C1 segment of cervical spinal cord (tissue), 14 donors: ENCODE measurements at regions not wholly inside any gene's neighbourhood (a gene's known extent, or its start where the extent isn't known, plus 50 kb on each side); places are given as distances from the start of the nearest gene placed in this dataset.

ENCODE experiments used
- DNase-seq, 14 donors: peaks; one replicate each; lab custom pipeline; 2025; lab: John Stamatoyannopoulos, UW

DNA sequence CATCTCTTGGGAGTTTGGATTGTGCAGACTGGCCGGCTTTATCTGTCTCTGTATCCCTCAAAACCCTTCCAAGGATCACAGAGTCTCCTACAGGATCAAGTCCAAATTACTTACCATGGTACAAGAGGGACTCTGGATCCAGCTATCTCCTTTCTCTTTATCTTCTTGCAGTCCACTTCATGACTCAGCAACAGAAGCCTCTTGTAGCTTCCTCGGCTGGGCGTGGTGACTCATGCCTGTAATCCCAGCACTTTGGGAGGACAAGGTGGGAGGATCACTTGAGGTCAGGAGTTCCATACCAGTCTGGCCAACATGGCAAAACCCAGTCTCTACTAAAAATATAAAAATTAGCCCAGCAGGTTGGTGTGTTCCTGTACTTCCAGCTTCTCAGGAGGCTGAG, 189.7 kb downstream of the BCAT1 start:
- no peak for DNase-seq

DNA sequence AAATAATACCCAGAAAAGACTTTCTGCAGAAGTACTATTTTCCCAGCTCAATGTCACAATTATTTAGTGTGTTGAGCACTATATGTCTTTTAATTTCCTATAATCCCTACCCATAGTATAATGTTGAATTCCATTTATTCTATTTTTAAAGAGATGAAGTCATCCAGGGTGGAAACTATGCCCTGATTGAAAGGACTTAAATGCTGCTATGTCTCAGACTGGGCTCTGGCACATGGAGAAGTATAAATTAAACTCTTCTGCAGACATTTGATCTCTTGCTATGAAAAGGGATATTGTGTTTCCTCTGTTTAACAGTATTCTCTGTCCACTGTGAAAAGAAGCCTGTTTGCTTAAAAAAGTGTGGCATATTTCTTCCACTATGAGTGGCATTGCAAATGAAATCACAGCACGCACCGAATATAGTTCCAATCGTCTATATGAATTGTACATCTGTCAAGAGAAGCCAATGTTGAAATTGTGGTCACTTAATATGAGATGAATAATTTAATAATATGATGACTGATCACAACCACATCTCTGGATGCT, 192.3 kb downstream of the BCAT1 start:
- DNase-seq: no peak

DNA sequence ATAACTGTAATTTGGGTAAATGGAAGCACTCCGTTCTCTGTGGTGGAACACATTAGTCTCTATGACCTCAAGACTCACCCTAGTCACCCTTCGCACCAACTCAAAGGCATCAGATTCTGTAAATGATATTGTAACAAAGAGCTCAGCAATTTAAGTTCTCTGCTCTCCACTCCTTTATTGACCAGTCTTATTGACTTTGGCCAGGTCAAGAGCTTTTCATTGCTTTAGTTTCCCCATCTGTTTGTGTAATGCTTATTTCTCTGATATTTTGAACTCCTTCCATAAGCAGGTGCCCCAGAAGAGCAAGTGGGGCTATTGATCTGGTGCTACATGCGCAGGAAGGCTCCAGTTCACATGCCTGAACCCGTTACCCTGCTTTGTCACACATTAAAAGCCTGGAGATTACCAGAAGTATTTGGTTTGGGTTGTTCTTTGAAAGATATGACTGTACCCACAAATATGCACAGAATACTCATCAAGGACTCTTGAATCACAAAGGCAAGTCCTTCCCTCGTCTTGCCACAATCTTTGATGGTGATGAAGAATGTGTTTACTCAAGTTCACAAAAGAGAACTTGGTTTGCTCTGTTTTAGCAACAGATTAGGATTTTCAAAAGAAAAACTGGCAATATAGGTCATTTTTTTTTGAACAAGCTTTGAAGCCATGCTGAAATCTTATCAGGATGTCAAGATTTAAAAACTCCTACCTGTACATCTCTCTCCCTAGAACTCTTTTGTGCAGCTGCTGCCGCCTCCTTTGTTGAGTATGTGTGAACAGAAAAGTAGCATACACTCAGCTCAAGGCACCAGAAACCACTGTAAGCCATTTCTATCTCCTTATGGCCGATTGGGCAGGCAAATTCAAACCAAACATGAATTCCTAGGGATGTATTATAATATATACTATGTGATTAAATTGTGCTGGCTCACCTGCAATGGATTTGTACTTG, 193.9 kb downstream of the BCAT1 start:
- DNase-seq: no peak

DNA sequence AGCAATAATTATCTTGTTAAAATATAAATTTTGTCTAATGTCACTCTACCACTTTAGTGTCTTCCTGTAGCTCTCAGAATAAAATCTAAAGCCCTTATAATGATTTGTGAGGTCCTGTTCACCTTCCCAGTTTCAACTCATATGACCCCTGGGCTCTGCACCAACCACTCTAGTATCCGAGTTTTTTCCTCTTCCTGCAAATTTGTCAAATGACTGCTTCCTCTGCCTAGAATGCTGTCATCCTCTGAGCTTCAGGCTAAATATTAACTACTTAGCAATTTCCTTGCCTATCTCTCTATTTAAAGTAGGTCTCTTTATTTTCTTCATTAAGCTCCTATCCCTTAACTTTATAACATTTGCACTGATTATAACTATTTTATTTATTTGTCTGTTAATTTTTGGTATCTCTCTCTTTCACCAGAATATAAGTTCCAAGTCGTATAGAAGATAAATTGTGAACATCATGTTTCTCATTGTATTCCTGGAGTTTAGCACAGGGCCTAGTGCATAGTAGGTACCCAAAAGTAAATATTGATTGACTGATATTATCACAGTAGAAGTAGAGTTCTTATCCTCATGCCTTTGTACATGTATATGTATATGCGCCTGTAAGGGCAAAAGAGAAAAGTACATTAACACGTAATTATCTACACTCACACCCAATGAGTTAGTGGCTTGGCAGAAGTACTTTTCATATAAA, 196.0 kb downstream of the BCAT1 start:
- DNase-seq: no peak

DNA sequence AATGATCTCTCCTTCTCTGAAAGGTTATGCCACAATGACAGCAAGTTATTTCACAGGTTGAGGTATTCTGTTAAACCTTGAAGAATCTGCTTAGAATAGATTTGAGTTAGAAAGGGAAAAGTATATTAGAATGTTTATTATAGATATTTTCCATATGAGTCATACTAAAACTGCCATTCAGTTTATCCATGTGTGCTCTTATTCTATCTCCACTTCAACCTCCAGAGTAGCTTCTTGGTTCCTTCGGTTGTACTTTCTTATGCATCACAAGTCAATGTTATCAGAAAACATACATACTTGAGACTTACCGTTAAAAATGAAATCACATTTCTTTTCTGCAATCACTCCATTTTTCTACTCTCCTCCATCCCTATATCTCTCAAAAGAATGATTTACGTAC, 197.7 kb downstream of the BCAT1 start:
- DNase-seq: no peak

DNA sequence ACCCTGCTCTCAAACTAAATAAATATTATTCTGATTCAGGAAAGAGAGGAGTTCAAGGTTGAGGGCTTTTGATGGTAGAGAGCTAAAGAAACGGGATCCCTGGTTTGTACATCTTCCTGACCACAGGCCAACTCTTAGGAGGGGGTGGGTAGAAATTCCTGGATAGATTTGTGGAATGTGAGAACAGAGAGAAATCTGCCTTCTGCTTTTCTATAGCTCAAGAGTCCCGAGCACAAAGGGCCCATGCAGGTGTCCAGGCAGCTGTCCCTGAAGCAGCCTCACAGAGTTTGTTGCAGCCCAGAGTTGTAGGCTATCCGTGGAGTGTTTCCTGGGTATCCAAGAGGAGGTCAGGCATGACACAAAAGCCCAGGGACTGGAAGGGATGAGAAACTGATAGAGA, 198.6 kb downstream of the BCAT1 start:
- DNase-seq: no peak

DNA sequence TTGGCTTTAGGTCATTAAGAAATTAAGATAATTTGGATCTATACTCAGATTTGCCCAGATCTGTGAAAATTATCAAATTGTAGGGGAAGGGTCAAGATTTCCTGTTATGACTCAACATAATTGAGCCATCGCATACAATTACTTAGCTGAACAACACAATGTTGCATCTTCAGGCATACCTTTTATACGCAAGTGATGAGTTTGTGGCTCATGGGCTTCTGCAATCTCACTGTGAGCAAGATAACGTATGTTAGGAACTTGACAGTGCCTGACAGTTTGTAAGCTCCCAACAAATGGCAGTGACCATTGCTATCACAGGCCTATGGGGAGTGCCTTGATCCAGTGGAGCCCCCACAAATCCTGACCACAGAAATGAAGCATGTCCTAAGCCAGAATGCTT, 199.7 kb downstream of the BCAT1 start:
- DNase-seq: no peak

DNA sequence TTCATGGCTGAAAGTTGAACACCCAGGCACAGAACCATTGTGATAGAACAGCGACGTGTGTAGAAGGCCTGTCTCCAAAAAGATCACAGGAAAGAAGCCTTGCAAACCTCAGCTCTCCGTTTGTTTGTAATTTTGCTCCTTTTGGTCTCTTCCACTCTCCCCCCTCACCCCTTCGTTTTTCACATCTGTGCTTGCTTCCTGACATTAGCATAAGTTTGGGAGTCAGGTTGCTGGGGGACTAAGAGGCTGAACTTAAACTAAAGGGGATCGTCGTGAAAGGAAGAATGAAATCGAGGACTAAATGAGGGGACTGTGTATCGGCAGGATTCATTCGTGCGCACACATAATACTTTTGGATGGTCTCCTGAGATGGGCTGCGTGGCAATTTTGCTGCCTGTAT, 200.6 kb downstream of the BCAT1 start:
- no peak for DNase-seq

DNA sequence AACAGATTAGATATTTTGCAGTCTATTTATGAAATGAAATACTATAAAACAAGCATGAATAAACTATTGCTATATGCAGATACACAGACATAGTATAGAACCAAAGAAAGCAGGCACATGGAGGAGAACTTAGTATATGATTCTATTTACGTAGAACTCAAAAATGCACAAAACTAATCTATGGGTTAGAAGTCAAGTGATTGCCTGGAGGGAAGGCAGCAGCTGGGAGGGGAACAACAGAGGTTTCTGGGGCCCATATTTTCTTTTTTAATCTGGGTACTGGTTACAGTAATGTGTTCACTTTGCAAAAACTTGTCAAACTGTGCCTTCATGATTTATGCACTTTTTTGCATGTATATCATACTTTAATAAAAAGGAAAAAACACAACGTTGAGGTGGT, 202.0 kb downstream of the BCAT1 start:
- DNase-seq: no peak

DNA sequence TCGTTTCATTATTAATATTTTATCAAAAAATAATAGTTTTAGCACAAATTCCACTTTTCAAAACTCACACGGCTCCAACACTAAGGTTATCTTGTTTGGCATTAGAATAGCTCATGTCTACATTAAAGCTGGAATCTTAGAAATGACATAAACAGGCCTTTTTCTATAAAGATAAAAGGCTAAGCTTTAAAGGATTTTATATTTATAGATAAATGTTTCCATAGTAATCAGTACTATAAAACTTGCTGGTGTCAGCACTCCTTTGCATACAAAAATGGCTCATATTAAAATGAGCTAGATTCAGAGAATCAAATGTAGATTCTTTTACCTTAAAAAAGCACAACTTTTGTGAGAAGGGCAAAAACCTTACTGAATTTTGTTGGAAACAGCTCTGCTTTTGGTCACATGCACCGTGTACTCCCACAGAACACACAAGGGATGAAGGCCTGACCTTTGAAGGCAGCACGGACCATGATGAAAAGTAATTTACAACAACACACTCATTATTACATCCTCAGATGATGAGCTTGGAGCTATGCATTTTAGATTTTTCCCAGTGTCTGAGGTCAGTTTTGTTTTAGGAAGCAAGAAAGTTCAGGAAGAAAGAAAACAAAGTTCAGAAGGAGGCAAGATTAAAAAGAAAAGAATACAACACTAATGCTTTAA, 202.8 kb downstream of the BCAT1 start:
- DNase-seq: no peak

DNA sequence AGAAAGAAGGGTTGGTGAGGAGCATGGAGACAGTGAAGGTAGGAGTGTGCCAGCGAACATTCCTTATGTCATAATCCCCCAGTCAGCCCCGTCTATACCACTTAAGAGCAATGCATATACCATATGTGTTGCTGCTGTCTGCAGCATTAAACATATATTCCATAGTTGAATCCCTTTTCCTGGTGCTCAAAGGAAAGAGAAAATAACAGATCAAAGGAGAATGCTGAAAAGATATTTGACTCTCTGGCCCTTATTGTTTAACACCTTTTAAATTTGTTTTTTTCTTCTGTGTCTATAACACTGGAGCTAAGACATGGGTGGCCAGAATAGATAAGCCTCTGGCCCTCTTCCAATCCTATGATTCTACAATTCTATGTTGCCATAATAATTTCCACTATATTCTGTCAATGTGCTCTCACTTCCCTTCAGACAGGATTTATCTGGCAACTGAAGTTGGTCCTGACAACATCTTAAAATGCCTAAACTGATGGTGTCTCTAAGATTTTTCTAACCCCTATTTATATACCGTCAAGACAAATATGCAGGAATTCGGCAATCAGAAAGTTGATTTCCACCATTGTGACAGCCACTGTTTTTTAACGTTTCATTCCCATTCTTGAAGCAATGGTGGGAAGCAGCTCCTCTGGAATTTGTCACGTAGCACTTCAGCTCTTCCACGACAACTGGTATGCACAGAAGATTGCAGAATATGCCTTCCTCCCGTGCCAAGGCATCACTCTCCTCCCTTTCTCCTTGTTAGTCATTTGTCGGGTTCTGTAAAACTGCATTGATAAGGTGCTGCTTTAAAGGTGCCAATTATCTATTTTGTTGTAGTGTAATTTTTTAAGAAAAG, 204.7 kb downstream of the BCAT1 start:
- DNase-seq: no peak

DNA sequence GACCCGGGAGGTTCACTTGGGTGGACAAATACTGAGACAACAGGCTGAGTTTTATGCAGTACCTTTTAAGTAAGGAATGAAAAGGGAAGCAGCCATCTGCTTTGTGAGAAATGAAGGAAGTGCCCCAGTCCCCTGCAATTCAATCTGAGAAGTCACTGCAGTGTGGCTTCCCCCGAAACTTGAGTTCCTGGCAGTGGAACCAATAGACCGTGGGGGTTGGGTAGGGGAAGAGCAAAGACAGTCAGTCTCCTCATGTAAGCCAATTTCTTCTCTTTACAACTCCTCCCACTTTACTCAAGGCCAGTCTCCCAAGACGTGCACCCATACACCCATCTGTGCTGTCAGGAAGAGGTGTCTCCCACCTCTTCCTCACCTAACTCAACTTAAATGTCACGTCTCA, 206.5 kb downstream of the BCAT1 start:
- peak in 9 of 14 donors; percentile 3 to 53 (median 29) for DNase-seq

DNA sequence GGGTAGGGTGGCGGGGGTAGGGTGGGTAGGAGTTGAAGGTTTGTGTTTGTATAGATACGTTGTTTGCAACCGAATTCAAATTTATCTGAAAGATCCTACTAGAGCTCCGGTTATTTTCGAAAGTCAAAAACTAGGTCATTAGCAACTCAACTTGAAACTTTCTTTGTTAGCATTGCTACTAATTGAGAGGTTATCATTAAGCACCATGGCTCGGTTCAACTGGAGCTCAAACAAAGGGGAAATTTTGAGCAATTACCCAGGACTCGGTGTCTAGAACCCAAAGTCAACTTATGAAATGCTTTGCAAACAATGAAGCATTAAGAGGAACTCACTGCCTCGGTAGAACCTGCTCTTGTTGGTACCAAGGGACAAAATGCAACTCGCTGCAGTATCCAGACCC, 207.7 kb downstream of the BCAT1 start:
- DNase-seq: no peak

DNA sequence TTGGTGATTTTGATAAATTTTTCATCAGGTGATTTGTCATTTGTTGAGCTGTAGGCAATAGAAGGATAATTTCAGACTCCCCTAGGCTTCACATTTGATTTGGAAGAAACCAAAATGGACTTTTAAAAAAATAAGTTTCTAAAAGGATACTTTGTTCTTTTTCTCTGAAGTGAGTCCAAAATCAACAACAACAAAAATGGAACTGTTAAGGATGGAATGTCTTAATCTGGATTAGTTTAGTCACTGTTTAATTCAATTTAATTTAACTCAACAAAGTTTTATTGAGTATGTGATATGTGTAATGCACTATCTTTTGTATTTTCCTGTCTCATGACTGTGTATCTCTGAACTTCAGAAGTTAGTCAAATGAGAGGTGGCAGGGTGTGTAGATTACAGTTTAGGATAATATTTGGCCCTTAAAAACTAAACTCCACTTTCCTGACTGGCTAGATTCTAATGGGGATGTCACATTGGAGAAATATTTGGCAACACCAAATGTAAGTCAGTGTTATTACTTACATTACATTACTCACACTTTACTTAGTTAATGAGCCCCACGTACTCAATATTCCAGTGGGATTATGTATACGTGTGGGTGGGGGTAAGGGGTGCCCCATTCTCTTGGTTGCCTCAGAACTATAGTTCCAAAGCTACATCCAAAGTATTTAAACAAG, 209.7 kb downstream of the BCAT1 start:
- no peak for DNase-seq

DNA sequence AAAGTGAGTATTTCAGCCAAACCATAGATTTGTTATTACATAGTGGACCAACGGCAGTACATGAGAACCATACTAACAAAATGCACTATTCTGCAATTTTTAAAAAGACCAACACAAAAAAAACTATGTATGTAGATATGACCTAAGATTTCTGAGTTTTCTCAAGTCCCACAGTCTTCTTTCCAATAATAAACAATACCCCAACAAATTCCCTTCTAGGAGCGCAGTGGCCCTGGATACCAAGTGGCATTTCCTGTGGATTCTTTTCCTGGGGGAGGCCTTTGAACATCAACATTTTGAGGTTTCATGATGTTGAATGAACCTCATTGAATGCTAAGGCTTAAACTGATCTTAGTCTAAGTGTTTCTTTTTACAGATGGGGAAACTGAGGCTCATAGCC, 210.5 kb downstream of the BCAT1 start:
- DNase-seq: no peak

DNA sequence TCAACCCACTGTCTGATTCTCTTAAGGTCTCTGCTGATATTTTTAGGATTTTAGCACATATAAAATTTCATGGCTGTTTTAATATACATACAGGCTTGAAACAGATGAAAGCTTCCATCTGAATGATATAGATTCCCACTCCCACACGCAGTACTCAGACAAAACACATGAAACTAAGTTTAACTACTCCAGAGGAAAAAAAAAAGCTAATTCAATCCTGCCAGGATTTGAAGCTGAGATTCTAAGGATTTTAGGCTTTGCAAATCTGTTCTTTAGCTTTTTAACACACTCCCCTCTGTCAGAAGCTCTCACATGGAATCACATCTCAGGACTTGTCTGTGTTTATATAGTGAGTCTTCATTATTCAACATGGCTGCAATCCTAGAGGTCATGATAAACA, 217.3 kb downstream of the BCAT1 start:
- no peak for DNase-seq

DNA sequence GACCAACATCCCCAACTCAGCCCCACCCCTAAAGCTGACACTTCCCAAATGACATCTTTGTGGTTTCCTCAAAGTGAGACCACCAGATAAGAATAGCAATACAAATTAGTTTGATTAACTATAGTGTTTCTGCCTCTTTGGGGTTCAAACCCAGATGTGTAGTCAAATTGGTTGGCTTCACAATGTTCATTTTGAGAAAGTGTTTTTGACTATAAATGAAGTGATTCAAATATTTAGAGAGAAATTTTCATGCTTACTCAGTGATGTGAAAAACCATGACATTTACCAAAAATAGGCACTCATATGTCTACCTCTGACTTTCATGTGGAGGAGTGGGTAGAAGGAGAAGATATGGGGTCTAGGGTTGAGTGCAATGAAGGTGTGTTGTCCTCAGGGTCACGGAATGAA, 218.4 kb downstream of the BCAT1 start:
- DNase-seq: no peak

DNA sequence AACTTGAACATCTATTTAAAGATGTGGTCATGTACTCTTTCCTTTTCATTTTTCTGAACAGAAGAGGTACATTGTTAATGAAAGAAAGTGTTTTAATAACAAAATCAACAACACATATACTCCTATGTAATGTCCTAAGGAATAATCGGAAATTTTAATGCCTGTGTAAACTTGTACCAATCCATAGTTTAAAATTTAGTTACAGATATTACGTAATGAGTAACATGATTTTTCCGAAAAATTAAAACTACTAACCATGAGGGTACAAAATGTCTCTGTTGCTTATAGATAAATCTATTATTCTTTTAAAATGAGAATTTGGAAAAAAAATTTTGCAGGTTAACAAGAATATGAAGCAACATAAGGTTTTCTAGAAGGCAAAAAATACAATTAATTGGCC, 220.1 kb downstream of the BCAT1 start:
- DNase-seq: no peak

DNA sequence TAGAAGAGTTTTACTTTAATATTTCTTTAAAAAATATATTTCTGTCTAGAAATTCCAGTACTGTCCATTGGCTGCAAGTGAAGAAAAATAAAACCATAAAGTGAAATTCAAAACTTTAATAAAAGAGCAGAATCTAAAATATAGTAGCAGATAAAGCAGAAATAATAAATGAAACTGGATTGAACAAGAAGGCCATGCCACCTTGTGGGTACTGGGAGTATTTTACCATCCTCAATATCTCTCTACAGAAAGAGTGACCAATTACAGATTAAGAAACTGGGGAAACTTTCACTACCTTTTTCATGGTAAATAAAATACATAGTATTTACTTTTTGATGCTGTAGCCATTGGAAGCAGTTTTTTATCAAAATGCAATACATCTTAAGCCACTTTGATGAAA, 220.5 kb downstream of the BCAT1 start:
- DNase-seq: no peak

DNA sequence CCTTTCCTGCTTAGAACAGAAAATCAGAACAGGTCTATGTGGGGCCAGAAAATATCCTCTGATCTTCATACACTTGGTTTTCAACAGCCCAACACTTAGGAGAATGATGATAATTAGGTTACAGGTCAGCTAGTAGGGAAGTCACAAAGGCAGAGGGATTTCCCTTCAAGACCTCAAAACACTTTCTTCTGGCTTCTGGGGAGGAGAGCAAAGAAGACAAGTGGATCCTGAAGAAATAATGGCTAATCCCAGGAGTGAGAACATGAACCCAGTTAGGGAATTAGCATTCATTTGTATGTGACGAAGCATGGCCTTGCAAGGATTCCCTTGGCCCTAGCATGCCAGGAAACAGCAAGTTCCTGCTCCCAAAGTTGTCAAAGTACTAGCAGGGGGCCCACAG, 223.3 kb downstream of the BCAT1 start:
- no peak for DNase-seq

DNA sequence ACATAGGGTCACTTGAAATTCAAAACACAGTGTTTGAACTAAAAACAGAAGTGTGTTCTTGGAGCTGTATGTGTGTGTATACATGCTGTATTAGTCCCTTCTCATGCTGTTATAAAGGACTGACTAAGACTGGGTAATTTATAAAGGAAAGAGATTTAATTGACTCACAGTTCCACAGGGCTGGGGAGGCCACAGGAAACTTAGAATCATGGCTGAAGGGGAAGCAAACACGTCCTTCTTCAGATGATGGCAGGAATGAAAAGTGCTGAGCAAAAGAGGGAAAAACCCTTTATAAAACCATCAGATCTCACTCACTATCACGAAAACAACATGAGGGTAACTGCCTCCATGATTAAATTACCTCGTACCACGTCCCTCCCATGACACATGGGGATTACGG, 224.1 kb downstream of the BCAT1 start:
- DNase-seq: no peak
